GM10266 (cell line): ENCODE measurements at regions not wholly inside any gene's neighbourhood (a gene's known extent, or its start where the extent isn't known, plus 50 kb on each side); places are given as distances from the start of the nearest gene placed in this dataset.
A peak's percentile ranks its signal among the peaks of the same experiment; 100 is the strongest.

Experiments
- DNase-seq: peaks from one replicate; pipeline ENCODE4 v3.0.0; 2012; ENCODE audit errors: extremely low spot score
- TF ChIP-seq, protein P1 (sequence below): IDR thresholded peaks from 2 replicates; pipeline ENCODE4 v1.5.1; 2012; ENCODE audit warnings: mild to moderate bottlenecking, low read depth; ENCODE audit not compliant: control insufficient read depth, insufficient read depth; ENCODE audit errors: missing control alignments

DNA sequence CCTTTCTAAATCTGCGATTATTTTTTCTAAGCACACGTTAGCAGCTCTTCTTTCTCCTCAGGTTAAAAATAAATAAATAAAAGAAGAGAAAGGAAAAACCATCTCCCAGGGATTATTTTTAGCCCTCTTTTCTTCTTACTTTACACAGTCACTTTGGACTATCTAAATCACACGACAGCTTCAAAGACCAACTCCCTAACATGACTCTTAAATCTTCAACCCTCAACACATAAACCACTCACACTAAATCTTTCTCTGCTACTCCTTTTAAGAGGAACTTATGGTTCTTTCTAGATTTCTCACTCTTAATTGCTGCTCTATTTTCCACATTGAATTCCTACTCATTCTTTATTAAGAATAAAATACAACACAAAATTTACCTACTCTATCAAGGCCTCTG lies 1095.0 kb upstream of the B3GALT2 start:
- TF ChIP-seq, protein P1, sequence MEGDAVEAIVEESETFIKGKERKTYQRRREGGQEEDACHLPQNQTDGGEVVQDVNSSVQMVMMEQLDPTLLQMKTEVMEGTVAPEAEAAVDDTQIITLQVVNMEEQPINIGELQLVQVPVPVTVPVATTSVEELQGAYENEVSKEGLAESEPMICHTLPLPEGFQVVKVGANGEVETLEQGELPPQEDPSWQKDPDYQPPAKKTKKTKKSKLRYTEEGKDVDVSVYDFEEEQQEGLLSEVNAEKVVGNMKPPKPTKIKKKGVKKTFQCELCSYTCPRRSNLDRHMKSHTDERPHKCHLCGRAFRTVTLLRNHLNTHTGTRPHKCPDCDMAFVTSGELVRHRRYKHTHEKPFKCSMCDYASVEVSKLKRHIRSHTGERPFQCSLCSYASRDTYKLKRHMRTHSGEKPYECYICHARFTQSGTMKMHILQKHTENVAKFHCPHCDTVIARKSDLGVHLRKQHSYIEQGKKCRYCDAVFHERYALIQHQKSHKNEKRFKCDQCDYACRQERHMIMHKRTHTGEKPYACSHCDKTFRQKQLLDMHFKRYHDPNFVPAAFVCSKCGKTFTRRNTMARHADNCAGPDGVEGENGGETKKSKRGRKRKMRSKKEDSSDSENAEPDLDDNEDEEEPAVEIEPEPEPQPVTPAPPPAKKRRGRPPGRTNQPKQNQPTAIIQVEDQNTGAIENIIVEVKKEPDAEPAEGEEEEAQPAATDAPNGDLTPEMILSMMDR, result no peak
- no peak for DNase-seq

DNA sequence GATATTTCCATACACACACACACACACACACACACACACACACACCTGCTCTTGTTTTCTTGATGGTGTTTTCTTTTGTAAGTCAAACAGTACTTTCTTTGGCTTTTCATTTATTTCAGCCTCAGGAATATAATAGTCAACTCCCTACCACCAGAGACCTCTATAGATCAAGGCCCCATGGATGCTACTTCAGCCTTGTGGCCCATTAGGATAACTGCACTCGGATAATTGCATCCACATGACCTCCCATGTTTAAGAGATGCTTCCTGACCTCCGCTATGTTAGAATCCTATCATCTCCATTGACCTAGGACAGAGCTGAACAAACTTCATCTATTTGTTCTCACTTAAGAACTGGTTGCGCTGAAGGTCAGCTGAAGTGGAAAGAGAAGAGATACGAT lies 1094.0 kb upstream of the B3GALT2 start:
- no peak for DNase-seq
- TF ChIP-seq, protein P1, result no peak

DNA sequence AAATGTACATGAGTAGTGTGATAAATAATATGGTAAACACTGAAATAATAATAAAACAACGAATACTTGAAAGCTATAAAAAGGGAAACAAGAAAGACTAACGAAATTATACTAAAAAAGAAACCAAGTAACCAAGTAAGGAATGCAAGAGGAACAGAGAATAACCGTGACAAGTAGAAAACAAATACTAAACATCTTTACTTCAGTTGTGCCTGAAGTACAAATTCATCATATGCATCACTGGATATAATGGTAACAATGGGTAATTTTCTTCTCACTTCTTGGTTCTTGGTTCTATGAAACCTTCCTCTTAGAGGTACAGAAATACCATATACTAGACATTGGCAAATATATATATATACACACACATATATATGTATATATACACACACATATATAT lies 1093.6 kb upstream of the B3GALT2 start:
- TF ChIP-seq, protein P1, result no peak
- peak; percentile 6 for DNase-seq

DNA sequence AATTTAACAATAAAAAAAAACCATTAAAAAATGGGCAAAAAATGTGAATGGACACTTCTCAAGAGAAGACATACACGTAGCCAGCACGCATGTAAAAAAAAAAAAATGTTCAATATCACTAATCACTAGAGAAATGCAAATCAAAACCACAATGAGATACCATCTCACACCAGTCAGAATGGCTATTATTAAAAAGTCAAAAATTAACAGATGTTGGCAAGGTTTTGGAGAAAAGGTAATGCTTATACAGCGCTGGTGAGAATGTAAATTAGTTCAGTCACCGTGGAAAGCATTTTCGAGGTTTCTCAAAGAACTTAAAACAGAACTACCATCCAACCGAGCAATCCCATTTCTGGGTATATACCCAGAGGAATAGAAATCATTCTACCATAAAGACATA lies 1091.5 kb upstream of the B3GALT2 start:
- TF ChIP-seq, protein P1, result no peak
- DNase-seq, result no peak

DNA sequence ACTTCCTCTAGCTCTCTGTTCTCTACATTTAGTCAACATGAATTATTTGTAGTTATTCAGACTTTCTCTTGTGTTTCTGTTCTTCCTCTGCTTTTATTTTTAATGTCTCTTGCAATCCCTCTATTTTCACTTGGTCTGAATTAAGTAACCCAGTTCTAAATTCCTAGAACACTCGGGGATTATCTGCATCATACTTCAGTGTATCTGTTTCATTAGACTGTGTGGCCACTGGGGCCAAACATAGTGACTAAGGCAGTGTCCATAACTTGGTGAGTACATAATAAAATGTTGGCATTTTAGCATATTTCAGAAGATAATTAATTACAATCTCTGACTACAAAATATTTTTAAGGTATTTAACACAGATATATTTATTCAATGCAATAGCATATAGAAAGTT lies 1087.2 kb upstream of the B3GALT2 start:
- no peak for DNase-seq
- TF ChIP-seq, protein P1, result no peak

DNA sequence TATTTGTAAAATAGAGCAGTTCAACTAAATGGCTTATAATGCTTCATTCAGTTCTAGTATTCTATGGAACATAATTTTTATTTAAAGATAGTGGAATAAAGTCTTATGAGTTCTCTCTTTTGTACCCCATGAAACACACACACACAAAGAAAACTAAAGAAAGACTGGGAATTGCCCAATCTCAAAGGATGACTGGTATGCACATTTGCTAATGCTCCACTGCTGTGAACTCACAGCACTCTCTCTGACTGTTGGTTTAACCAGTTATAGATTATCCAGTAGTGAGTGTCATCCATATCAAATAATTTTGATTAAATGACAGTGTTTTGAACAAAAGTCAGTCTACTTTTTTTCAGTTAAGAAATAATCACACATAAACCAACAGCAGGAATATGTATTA lies 1082.4 kb upstream of the B3GALT2 start:
- TF ChIP-seq, protein P1, result no peak
- DNase-seq, result no peak

DNA sequence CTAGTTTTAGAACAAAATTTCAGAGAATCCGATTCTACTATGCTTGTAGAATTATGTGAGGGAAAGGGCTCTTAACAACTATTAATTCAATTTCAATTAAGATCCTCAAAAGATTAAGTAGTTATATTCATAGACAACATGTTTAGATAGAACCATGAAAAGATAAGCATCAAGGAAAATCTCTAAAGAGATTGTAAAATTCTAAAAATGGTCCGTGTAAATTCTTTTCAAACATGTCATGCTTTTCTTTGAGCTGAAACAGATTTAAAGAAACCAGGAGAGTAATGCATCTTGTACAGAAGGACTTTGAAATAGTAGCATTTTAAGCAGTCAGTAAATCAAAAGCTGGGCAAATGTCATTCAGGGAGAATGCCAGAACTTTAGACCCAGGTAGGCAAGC lies 1080.6 kb upstream of the B3GALT2 start:
- TF ChIP-seq, protein P1, result no peak
- no peak for DNase-seq
